HG02973 (cell line): ENCODE measurements at regions not wholly inside any gene's neighbourhood (a gene's known extent, or its start where the extent isn't known, plus 50 kb on each side); places are given as distances from the start of the nearest gene placed in this dataset.

Experiments
- ATAC-seq: cut with Tn5 transposase; IDR thresholded peaks from one replicate; pipeline ENCODE4 v1.9.1; 2021; ENCODE audit warnings: moderate library complexity; ENCODE audit not compliant: unreplicated experiment

GRCh38 chr3:31137718-31138465 lies 243.4 kb upstream of the GADL1 start:
- ATAC-seq = no peak

GRCh38 chr3:31140470-31140869 lies 246.0 kb upstream of the GADL1 start:
- ATAC-seq = no peak

- ATAC-seq = no peak
These were observed 247.7 kb upstream of the GADL1 start for GRCh38 chr3:31142139-31142538.

GRCh38 chr3:31142543-31142942 lies 248.1 kb upstream of the GADL1 start:
- no peak for ATAC-seq

- no peak for ATAC-seq
These were observed 250.6 kb upstream of the GADL1 start for GRCh38 chr3:31145062-31145461.

- ATAC-seq = no peak
These were observed 253.1 kb upstream of the GADL1 start for GRCh38 chr3:31147550-31147949.

GRCh38 chr3:31157047-31157694 lies 262.7 kb upstream of the GADL1 start:
- ATAC-seq = no peak

- ATAC-seq = no peak
These were observed 263.6 kb upstream of the GADL1 start for GRCh38 chr3:31157893-31158620.

- no peak for ATAC-seq
These were observed 265.0 kb upstream of the GADL1 start for GRCh38 chr3:31159331-31160039.

- ATAC-seq = no peak
These were observed 267.4 kb upstream of the GADL1 start for GRCh38 chr3:31161889-31162288.

GRCh38 chr3:31164381-31164780 lies 269.9 kb upstream of the GADL1 start:
- no peak for ATAC-seq

- ATAC-seq = no peak
These were observed 271.0 kb upstream of the GADL1 start for GRCh38 chr3:31165399-31165860.

GRCh38 chr3:31166249-31166885 lies 271.9 kb upstream of the GADL1 start:
- ATAC-seq = no peak

- ATAC-seq = no peak
These were observed 273.2 kb upstream of the GADL1 start for GRCh38 chr3:31167666-31168065.

- ATAC-seq = no peak
These were observed 276.6 kb upstream of the GADL1 start for GRCh38 chr3:31170932-31171670.

GRCh38 chr3:31172336-31172735 lies 277.9 kb upstream of the GADL1 start:
- no peak for ATAC-seq

GRCh38 chr3:31173118-31173718 lies 278.8 kb upstream of the GADL1 start:
- ATAC-seq = no peak

GRCh38 chr3:31174079-31174478 lies 279.6 kb upstream of the GADL1 start:
- no peak for ATAC-seq

- no peak for ATAC-seq
These were observed 281.6 kb upstream of the GADL1 start for GRCh38 chr3:31176045-31176444.

- no peak for ATAC-seq
These were observed 284.0 kb upstream of the GADL1 start for GRCh38 chr3:31178467-31178866.
